Uterus (tissue), 2 donors: ENCODE measurements at regions not wholly inside any gene's neighbourhood (a gene's known extent, or its start where the extent isn't known, plus 50 kb on each side); places are given as distances from the start of the nearest gene placed in this dataset.

Experiments
- POLR2A ChIP-seq, 2 donors: fragments of 450-650 bp; IDR thresholded peaks; one replicate each; pipeline ENCODE4 v1.6.1; 2016; ENCODE audit warnings: antibody characterized with exemption in 2 of 2, mild to moderate bottlenecking in 1 of 2, moderate library complexity in 1 of 2
- TF ChIP-seq, protein P1 (sequence below), 4 experiments: fragments of 200-600 bp in 2 of 4; fragments of 450-650 bp in 2 of 4; sonication (generic) in 2 of 4; IDR thresholded peaks; one replicate each; pipeline ENCODE4 v1.5.1; 2016 to 2019; ENCODE audit warnings: antibody characterized with exemption in 4 of 4, mild to moderate bottlenecking in 2 of 4, moderate library complexity in 1 of 4

DNA sequence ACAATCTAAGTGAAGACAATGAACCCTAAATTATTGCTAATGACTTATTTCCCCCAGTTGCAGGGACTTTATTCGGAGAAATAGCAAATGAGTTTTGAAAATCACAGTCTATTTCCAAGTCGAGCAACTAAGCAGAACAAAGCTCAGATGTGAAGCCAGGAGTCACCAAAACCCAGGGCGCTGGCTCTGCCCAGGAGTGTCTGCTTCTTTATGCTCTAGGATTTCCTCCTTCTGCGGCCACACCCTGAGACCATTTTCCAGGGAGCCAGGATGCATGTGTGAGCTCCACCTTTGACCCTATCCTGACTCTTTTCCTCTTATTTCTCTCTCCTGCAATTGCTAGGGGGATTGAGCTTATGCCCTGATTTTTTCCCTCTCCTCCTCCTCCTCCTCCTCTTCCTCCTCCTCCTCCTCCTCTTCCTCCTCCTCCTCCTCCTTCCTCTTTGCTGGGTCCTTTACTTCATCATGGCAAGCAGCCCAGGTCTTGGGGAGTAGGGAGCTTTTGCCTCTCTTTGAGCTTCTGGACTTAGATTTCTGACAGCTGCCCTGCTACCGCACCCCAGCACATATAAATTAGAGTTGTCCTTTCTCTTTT lies 234.4 kb downstream of the ARL4A start:
- TF ChIP-seq POLR2A (IDR thresholded peaks at IDR 0.05) = no peak
- TF ChIP-seq, protein P1, sequence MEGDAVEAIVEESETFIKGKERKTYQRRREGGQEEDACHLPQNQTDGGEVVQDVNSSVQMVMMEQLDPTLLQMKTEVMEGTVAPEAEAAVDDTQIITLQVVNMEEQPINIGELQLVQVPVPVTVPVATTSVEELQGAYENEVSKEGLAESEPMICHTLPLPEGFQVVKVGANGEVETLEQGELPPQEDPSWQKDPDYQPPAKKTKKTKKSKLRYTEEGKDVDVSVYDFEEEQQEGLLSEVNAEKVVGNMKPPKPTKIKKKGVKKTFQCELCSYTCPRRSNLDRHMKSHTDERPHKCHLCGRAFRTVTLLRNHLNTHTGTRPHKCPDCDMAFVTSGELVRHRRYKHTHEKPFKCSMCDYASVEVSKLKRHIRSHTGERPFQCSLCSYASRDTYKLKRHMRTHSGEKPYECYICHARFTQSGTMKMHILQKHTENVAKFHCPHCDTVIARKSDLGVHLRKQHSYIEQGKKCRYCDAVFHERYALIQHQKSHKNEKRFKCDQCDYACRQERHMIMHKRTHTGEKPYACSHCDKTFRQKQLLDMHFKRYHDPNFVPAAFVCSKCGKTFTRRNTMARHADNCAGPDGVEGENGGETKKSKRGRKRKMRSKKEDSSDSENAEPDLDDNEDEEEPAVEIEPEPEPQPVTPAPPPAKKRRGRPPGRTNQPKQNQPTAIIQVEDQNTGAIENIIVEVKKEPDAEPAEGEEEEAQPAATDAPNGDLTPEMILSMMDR (IDR thresholded peaks at IDR 0.05) = no peak
